Spleen (tissue), 7 donors: ENCODE measurements at regions not wholly inside any gene's neighbourhood (a gene's known extent, or its start where the extent isn't known, plus 50 kb on each side); places are given as distances from the start of the nearest gene placed in this dataset.

Experiments used
- CTCF ChIP-seq, 11 experiments: fragments of 200-600 bp in 7 of 11; fragments of 450-650 bp in 4 of 11; sonication (generic) in 4 of 11; IDR thresholded peaks in 8 of 11; conservative IDR thresholded peaks in 3 of 11; 1 replicate in 7 of 11; 2 replicates in 4 of 11; pipeline versions ENCODE4 v1.4.0 to v1.8.0; 2016 to 2021; ENCODE audit warnings: antibody characterized with exemption in 11 of 11, inconsistent platforms in 4 of 11, mild to moderate bottlenecking in 1 of 11
- POLR2A ChIP-seq, 3 donors: fragments of 450-650 bp; IDR thresholded peaks; one replicate each; pipeline ENCODE4 v1.5.1; 2017; ENCODE audit warnings: antibody characterized with exemption in 3 of 3, mild to moderate bottlenecking in 1 of 3
- POLR2AphosphoS5 ChIP-seq, 3 donors: sonication (generic); formaldehyde crosslinking; IDR thresholded peaks; one replicate each; pipeline ENCODE4 v1.5.1; 2017; ENCODE audit warnings: antibody characterized with exemption in 3 of 3
- donor health status: DM: no; HTN: no; CAD: no; lungs with moderate emphysema.
- donor health status: DM: no; HTN: no; CAD: no.
- donor health status: DM: no; HTN: no; CAD: no.

GRCh38 chr6:92281571-92282076 lies 1137.7 kb downstream of the EPHA7 start:
- TF ChIP-seq CTCF (IDR thresholded peaks at IDR 0.05 in 8 of 11, conservative IDR thresholded peaks at IDR 0.05 in 3 of 11): no peak
- no peak for TF ChIP-seq POLR2A (IDR thresholded peaks at IDR 0.05)
- no peak for TF ChIP-seq POLR2AphosphoS5 (IDR thresholded peaks at IDR 0.05)
